ENCODE measurements at regions not wholly inside any gene's neighbourhood (a gene's known extent, or its start where the extent isn't known, plus 50 kb on each side); places are given as distances from the start of the nearest gene placed in this dataset.

- intact Hi-C loops (cut with DNase I): no loop called here
- DNase-seq (ENCODE audit: low spot score): no peak
These were observed 93.7 kb downstream of the MIS18A start for GRCh38 chr21:32185103-32185502.

GRCh38 chr21:32184485-32184884, 94.4 kb downstream of the MIS18A start:
- intact Hi-C loops (cut with DNase I): loop anchor here (5.0 kb wide), 3 partner anchors 68 to 312 kb away; partner anchors contain the start of gene HUNK
- DNase-seq (ENCODE audit: low spot score): no peak

DNA sequence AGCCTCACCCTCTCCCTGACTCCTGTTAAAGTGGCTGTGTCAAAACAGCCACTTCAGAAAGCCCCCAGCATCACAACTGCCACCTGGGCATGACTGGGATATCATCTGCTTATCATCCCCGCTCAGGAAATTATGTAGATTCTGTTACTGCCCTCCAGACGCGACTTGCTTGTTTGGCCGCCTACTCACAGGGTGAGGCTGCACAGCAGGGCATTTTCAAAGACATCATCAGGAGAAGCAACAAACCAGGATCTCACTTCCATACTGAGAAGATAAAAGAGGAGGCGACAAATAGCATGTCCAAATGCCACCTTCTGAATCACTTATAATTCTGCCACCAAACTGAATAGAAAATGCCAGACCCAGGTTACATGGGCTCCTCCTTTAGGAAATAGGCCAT, 94.8 kb downstream of the MIS18A start:
- intact Hi-C loops (cut with DNase I): loop anchor here (5.0 kb wide), 3 partner anchors 68 to 312 kb away; partner anchors contain the start of gene HUNK
- no peak for DNase-seq (ENCODE audit: low spot score)

- intact Hi-C loops (cut with DNase I): loop anchor here (5.0 kb wide), 3 partner anchors 69 to 311 kb away; partner anchors contain the start of gene HUNK
- no peak for DNase-seq (ENCODE audit: low spot score)
These were observed 95.5 kb downstream of the MIS18A start for GRCh38 chr21:32183396-32183795.

DNA sequence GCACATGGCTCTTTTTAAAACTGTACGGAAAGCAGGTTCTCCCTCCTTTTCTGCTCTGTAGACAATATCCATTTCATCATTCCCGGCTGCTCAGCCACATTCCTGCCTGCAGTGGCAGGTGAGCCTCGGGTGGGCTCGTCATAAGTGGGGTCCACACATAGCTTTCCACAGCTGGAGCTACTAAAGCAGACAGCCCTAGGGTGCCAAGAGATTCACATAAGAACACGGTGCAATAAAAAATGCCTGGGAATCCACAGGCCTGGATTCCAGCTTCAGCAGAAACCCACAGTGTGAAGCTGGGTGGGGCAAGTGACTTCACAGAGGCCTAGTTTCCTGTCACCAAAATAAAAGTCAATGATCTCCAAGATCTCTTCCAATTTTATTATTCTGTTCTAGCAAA, 96.4 kb downstream of the MIS18A start:
- intact Hi-C loops (cut with DNase I): loop anchor here (5.0 kb wide), 3 partner anchors 70 to 310 kb away; partner anchors contain the start of gene HUNK
- DNase-seq (ENCODE audit: low spot score): no peak

DNA sequence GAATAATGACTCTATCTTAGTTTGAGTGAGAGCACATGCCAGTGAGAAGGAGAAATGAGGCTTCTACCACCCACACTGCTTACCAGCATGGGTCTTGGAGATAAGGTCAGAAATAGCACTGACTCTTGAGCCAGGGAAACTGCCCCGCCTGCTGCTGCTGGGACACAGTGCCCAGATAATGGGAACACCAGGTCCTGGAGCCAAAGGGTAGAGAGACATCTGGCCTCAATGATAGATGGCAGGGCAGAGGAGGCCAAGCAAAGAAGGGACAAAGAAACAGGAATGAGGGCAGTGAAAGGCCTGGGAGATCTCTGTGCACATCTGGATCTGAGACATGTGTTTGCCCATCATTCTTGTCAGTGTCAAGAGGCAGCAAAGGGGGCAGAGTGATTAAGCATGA, 97.4 kb downstream of the MIS18A start:
- no peak for DNase-seq (ENCODE audit: low spot score)
- intact Hi-C loops (cut with DNase I): loop anchor here (5.0 kb wide), 3 partner anchors 71 to 309 kb away; partner anchors contain the start of gene HUNK

- DNase-seq (ENCODE audit: low spot score): no peak
- intact Hi-C loops (cut with DNase I): no loop called here
These were observed 104.0 kb downstream of the MIS18A start for GRCh38 chr21:32174819-32175218.

- intact Hi-C loops (cut with DNase I): no loop called here
- no peak for DNase-seq (ENCODE audit: low spot score)
These were observed 105.6 kb downstream of the MIS18A start for GRCh38 chr21:32173121-32173724.

DNA sequence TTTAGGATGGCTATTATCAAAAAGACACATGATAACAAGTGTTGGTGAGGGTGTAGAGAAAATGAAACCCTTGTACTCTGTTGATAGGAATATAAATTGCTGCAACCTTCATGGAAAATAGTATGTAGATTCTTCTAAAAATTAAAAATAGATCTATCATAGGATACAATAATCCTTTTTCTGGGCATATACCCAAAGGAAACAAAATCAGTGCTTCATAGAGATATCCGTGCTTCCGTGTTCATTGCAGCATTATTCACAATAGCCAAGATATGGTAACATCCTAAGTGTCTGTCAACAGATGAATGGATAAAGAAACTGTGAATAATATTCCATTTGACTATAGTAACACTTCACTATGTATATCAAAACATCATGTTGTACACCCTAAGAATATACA, 106.7 kb downstream of the MIS18A start:
- intact Hi-C loops (cut with DNase I): no loop called here
- no peak for DNase-seq (ENCODE audit: low spot score)

DNA sequence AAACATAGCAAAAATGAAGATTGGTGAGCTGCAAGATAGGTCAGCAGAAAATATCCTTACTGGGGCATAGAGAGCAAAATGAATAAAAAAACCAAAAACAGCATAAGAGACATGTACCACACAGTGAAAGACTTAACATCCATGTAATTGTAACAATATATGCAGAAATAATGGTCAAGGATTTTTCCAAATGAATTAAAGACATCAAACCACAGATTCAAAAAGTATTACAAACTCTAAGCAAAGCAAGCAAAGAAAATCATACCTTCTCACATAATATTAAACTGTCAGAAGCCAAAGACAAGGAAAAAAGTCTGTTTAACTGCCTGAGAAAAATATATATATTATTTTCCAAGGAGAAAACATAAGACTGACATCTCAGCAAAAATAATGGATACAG, 111.3 kb downstream of the MIS18A start:
- DNase-seq (ENCODE audit: low spot score): no peak
- intact Hi-C loops (cut with DNase I): no loop called here

GRCh38 chr21:32163386-32163785, 115.5 kb downstream of the MIS18A start:
- intact Hi-C loops (cut with DNase I): no loop called here
- DNase-seq (ENCODE audit: low spot score): no peak

DNA sequence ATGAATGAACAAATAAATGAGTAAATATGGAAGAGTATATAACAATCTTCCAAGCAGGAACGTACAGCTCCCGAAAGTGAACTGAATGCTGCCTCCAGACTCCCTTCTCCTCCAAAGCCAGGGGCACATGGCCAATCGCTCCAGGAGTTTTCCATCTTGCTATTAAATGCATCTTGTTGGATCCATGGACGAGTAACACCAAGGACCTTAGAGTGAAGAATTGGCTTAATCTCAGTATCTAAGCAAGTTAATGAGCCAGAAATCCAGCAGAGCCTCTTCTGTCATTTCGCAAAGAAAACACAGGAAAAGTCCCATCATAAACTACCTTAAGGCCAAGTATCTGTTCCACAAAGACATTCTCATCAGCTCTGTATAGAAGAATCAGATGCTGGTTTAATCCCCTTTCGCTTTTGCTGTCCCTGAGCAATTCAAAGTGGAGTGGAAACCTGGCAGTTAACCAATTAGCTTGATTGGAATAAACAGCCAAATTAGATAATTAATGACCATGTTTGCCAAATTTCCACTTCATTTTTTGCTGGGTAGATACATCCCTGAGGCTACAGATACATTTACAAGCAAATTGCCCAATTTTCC, 116.0 kb downstream of the MIS18A start:
- intact Hi-C loops (cut with DNase I): no loop called here
- DNase-seq (ENCODE audit: low spot score): no peak

GRCh38 chr21:32155226-32155625, 123.6 kb downstream of the MIS18A start:
- no peak for DNase-seq (ENCODE audit: low spot score)
- intact Hi-C loops (cut with DNase I): no loop called here

GRCh38 chr21:32147041-32147440, 131.8 kb downstream of the MIS18A start:
- intact Hi-C loops (cut with DNase I): no loop called here
- DNase-seq (ENCODE audit: low spot score): no peak

- DNase-seq (ENCODE audit: low spot score): no peak
- intact Hi-C loops (cut with DNase I): no loop called here
These were observed 134.0 kb downstream of the MIS18A start for GRCh38 chr21:32144851-32145250.

- no peak for DNase-seq (ENCODE audit: low spot score)
- intact Hi-C loops (cut with DNase I): no loop called here
These were observed 135.5 kb downstream of the MIS18A start for GRCh38 chr21:32143241-32143939.

DNA sequence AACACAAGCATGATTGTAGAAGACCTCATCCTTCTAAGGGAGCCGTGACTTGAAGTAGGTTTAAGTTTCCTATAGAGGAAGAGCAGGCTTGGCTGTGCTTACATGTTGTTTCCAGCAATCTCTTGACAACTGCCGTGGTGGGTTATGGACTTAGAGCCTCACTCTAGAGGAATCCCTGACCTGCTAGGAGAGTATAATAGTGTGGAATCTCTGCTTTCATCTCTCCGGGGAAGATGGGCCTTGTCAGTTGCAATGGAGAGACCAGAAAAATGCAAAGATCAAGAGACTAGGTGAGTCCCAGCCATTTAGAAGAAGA, 137.6 kb downstream of the MIS18A start:
- intact Hi-C loops (cut with DNase I): no loop called here
- DNase-seq (ENCODE audit: low spot score): no peak

DNA sequence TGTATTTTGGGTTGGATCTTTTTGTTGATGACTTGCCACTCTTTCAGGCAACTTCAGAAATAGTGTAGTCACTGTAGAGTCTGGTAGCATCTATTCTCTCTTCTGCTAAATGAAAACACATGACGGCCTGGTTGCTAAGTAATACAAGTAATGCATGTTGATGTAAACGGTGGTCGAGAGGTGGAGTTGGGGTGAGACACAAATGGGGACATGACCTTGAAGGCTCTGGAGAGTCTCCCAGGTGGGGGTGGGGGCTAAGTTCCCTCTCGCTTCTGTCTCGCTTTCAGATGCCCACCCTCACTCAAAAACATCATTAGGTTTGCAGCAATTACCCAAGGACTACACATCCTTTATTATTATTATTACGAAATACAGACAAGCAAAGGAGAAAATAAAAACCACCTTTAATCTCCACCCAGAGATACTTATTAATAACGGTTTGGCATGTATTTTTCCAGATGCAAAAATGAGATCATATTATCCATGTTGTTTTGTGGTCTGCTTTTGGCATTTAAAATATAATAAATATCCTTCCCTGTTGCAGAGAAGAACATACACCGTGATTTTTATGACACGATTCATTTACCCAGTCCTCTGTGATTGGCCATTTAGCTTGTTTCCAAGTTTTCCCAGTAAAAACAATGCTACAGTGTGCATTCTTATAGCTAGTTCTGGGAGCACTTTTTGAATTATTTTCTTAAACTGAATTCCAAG, 138.1 kb downstream of the MIS18A start:
- intact Hi-C loops (cut with DNase I): no loop called here
- no peak for DNase-seq (ENCODE audit: low spot score)

- no peak for DNase-seq (ENCODE audit: low spot score)
- intact Hi-C loops (cut with DNase I): no loop called here
These were observed 138.7 kb downstream of the MIS18A start for GRCh38 chr21:32140151-32140550.

- no peak for DNase-seq (ENCODE audit: low spot score)
- intact Hi-C loops (cut with DNase I): loop anchor here (5.0 to 10.0 kb wide), 3 partner anchors 114 to 274 kb away; no protein-coding TSS in a partner anchor
These were observed 140.2 kb downstream of the MIS18A start for GRCh38 chr21:32138658-32139057.

Measured in cardiac septum (tissue), 1 donor.